HS-5 (cell line): ENCODE measurements at regions not wholly inside any gene's neighbourhood (a gene's known extent, or its start where the extent isn't known, plus 50 kb on each side); places are given as distances from the start of the nearest gene placed in this dataset.

ENCODE experiments used
- DNase-seq: peaks from one replicate; pipeline ENCODE4 v3.0.0-alpha.2; 2012; ENCODE audit warnings: low read depth

DNA sequence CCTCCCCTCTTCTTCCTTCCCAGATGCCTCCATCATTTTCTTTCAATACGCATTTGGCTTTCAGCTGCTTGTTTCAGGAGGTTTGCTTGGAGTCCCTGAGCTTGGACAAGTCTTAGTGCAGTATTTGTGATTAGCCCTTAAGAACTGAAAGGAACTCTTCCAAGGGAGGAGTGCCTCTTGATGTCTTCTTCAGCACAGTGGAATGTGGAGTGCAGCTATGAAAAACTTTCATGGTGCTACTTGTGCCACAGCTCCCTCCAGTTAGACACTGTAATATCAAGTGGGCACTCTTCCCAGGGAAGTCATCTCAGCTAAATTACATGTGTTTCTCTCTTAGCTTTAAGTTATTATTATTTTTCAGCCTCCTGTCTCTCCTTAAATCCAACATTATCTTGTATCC, 173.1 kb downstream of the NECTIN3 start:
- no peak for DNase-seq

DNA sequence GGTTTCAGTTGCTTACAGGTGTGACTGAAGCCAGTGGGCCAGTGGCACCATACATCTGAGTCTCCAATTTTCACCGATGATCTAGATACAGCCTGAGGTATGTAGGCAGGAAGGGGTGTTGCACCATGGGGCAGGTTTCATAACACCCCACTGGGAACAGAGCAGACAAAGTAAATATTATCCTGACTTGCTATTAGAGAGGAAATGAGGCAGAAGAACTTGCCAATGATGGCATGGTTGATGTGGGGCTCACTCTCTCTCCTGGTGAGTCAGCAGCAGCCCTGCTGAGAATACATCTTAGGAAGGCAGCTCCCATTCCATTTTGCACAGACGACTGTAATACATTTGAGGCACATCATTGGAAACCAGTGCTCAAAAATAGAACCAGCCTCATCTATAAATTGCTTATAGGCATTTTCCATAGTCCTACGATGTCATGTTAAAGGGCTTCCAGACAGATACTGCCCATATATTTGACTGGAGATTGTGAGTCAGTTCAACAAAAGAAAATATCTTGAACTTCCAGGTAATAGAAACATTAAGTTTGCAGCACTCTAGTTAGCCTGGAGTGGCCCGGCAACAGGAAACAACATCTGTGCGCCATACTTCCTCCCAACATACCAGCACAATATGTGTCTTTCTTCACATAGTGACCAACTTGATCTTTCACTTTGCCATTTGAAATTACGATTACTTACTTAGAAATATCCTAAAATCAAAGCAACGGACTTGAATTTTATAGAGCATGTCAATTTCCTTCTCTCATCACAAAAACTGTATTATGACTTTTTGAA, 175.5 kb downstream of the NECTIN3 start:
- DNase-seq, result peak; percentile 65

DNA sequence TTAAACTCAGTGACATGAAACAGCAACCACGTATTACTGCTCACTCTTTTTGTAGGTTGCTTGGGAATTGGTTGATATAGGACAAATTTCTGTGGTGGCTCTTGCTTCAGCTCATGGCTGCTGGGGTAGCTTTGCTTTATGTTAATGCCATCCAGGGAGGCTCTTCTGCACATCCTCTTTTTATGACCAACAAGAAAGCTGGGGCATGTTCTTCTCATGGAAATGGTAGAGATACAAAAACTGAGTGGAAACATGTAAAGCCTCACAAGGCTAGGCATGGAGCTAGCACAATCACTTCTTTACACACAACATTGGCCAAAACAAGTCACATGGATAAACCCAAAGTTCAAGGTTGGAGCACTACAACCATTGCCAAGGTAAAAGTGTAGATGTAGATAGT, 176.8 kb downstream of the NECTIN3 start:
- no peak for DNase-seq

DNA sequence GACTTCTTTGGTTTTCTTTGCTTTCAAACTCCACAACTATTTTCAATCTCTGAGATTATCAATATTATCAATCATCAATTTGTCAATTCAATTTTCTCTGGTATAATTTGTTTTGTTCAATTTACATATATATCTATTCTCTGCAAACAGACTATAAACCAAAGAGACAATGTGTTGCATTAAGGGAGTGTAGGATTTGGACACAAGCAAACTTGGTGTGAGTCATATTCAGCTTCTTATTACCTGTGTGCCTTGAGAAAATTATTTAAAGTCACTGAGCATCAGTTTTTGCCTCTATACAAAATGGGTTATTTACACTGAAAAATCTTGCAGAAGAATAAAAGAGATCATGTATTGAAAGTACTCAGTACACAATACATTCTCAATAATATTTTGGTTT, 177.8 kb downstream of the NECTIN3 start:
- no peak for DNase-seq

DNA sequence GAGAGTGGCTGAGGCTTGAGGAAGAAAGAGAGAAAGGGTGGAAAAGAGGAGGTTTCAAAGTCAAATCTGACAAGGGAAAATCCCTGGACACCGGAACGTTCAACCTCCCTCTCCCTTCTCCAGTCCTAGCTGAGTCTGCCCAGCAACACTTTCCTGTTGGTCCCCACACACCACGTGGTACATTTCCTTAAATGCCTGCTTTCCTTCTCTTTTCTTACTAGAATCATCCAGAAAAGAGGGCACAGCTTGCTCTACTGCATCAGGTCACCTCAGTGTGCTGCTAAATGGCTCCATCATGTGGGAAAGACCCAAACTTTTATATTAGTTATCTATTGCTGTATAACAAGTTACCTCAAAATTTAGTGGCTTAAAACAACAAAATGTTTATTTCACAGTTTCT, 181.2 kb downstream of the NECTIN3 start:
- no peak for DNase-seq

DNA sequence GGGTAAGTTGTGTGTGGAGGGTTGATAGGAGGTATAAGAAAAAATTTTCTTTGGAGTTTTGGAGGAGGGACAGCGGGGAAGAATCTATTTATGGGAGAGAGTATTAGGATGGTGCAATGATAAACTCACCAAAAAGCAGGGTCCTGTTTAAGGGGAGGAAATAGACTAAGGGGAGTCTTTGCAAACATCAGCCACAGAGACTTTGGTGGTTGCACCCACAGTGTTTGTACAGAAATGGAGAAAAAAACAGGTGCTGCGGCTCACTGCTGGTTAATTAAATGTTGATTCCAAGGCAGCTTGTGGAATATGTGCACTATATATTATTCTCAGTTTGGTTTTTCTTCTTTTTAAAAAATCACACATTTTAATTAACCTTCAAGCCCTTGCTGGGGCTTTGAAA, 182.1 kb downstream of the NECTIN3 start:
- DNase-seq, result no peak

DNA sequence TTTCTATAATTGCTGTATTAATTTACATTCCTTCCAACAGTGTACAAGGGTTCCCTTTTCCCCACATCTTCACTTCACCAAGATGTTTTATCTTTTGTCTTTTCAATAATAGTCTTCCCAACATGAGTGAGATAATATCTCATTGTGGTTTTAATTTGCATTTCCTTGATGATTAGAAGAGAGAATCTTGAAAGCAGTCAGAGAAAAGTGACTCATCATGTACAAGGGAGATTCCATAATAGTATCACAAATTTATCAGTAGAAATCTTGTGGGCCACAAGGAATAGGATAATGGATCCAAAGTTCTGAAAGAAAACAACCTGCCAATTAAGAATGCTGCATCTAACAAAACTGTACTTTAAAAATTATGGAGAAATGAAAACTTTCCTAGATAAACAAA, 189.3 kb downstream of the NECTIN3 start:
- no peak for DNase-seq

DNA sequence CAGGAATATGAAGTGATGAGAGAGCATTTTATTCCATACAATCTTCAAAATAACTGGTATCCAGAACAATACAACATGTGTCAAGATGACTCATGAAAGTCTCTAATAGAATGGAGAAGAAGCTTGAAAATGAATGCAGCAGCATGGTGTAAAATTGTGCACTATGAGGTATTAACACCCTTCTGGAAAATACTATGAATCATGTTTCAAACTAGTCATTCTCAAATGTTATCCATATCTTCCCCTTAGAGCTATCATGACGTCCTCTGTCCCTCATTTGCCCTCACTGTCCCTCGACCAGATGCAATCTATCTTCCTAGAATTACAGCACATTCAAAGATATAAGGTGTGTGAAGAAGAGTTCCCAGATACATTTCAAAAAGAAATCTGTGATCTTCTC, 198.2 kb downstream of the NECTIN3 start:
- DNase-seq, result no peak

DNA sequence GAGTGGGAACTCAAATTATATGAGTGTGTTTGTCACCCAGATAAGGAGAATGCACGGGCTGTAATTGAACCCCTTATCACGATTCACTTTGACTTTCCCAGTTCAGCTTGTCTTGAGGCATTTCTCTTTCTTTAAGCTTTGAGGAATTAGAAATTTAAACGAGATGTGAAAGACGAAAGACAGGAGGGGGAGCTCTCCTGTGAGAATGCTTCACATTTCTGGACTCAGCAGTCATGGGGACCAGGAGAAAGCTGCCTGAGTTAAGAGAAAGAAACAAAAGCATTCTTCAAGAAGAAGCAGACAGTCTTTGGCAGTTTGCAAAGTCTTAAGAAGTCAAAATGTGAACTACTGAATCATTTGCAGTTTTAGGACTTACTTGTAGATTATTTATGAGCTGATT, 205.6 kb downstream of the NECTIN3 start:
- no peak for DNase-seq

DNA sequence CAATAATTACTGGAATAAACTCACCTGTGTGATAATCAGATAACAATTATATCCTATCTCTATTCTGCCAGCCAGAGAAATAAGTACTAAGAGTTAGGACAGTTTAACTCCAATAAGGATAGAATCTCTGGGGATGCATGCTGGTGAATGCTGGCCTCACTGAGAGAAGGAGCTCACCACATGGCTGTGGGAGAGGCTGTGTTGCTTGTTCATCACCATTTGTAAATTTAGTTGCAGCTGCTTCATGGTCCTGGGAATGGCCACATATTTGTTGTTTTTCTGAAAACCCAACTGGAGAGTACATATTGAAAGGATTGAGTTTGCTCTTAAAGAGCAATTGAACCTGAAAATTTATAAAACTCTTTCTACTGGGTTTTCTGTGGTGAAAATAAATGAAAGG, 207.3 kb downstream of the NECTIN3 start:
- DNase-seq, result no peak

DNA sequence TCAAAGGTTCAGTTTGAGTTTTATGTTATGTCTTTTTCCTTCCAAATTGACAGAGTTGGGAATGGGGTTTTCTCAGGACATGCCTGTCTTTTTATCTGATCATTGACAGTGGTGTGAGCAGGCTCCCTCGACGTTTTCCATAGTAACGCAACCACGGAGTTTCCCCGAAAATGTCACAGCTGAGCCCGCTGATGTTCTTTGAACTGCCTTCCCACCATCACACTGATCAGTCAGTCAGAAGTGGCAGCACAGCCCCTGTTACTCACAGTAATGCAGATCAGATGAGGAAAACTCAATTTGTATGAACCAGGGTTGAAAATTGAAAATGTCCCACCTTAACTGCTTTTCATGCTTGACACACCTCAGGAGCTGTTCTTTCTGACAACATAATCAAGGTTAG, 210.4 kb downstream of the NECTIN3 start:
- DNase-seq, result no peak

DNA sequence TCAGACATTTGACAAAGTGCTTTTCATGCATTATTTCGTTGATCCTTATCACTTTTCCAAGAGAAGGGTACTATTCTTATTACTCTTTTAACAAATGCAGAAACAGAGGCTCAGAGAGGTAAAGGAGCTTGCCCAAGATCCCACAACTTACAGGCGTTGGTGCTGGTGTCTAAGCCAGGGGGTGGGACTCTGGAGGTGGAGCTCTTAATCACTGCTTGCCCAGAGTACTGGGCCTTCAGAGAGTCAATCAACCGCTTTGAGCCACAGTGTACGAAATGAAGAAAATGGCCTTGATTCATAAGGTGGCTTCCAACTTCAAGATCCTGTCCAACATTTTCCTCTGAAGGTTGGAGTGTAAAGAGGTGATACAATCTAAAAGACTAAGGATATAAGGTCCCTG, 211.5 kb downstream of the NECTIN3 start:
- DNase-seq, result no peak

DNA sequence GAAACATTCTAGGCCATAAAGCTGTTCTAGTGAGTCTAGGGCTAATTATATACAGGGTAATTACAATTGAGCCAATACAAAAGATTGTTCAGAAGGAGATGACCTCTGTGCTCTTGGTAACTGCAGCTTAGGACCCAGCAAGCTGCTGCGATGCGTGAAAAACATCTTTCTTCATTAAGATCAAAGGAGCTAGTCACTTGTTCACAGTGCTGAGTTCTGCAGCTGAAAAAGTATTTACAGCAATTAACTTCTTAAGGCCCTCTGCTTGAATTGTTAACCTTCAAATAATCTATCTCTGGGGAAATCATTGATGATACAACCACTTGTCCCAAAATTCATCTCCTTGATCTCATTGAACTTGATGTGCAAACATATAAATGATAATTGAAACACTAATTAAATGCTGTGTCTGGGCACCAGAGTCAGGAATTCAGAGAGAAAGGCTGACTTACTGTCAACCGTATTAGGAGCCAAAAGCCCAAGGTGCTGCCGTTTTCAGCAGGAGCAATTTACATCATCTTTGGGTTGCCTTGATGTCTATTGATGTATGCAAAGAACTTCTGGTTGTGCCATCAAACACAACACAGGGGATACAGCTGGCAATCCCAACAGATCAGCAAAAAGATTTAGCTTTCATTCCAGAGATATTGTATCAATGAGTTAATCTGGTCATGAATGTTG, 213.0 kb downstream of the NECTIN3 start:
- no peak for DNase-seq

DNA sequence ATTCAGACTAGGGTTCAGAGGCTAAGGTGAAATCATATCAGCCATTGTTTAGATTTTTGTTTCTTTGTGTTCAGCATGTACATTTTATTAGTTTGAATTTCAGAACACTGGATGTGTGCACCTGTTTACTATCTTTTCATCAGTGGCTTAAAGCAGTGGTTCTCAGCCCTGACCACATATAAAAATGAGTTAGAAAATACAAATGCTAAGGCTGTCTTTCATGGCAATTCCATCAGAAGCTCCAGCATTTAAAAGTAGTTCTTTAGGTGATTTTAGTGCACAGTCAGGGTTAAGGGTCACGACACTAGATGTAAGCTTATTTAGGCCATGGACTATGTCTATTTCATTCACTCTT, 213.5 kb downstream of the NECTIN3 start:
- DNase-seq, result no peak

DNA sequence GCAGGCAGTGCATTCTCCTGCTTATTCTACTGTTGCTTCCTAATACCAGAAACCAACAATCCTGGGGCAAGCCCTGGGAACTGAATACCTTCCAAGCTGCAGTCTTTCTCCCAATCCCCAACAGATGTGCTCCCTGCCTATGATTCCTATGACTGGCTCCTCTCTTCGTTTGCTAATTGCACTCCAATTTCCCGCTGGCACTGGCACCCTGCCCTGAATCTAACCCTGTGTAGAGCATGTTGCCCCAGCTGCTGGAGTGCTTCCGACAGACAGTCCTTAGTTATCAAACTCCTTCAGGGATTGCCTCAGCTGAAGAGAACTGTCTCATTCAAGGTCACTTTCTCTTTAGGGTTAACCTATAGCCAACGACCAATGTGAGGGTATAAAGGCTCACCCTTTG, 214.1 kb downstream of the NECTIN3 start:
- no peak for DNase-seq

DNA sequence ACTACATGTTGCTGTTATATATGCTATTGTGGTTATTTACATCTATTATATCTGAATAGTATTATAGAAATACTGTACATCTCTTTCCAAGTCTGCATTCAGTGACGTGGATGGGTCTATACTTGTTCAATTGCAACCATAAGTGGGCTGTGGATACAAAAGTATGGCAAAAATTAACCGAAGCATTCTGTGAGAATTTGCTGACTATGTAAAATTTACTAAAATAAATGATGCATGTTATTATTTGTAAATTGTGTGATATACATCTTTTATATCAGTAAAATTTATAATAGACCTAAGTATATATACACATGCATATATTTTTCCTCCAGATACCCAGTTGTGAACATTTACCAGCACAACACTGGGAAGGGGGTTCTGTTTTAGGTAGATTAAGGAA, 215.1 kb downstream of the NECTIN3 start:
- no peak for DNase-seq

DNA sequence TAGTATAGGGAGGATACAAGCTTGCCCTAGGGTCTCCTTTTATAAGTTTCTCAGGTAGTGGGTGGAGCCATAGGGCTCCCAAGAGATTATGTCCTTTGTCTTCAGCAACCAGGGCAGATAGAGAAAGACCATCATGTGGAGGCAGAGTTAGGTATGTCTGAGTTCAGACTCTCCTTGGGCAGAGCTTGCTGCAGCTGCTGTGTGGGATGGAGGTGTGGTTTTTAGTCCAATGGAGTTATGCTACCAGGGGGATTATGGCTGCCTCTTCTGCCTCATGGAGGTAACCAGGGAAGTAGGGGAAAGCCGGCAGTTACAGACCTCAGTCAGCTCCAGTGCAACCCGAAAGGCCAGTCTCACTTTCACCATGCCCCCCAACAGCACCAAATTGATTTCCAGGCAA, 220.5 kb downstream of the NECTIN3 start:
- DNase-seq, result no peak

DNA sequence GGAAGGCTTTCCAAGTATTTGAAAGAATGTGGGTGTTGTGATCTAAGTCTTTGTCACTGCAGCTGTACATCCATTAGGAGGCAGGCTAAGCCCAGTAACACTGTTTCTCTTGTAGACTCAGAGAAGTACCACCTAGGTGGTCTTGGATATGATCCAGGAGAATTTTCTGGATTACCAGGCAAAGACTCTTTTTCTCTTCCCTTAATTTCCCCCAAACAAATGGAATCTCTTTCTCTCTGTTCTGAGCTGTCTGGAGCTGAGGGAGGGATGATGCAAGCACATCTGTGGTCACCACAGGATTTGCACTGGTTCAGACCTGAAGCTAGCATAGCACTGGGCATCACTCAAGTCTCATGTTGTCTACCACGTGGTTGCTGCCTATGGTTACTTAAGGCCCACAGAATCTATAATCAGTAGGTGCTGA, 227.6 kb downstream of the NECTIN3 start:
- no peak for DNase-seq

DNA sequence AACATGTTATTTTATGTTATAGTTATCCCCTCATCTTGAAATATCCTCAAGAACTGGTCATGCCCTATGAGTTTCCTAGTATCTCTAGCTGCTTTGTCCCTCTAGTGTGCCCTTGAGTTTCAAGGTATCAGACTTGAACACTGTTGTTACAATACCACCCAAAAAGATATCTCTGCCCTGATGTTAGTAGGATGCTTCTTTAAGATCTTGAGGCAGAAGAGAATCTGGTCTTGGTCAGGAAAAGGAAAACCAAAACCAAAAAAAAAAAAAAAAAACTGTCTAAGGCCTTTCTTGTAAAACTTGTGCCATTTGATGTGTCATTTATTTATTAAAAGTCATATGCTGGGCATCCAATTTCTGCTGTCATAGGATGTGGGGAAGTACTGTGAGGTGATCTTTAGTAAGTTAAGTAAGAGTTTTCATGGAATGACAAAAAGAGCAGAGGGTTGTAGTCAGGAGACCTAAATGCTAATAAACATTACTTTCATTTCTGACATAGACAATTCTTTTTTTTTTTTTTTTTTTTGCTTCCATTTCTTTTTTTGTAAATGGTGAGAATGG, 229.7 kb downstream of the NECTIN3 start:
- DNase-seq, result no peak

DNA sequence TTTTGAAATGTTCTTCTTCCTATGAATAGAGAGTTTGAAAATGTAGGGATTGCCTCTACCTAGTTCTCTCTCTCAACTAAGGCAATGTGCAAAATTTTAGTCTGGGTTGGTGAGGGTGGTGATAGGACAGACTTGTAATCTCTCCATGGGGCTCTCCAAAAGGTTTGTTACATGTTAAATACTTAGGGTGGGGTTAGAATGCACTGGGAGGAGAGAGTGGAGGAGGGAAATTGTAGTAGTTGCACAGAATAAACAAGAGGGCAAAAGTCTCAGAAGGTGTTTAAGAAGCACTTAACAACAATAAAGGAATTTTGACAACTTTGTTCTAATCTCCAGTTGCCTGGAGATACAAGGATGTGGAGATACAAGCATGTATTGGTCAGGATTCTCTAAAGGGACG, 230.4 kb downstream of the NECTIN3 start:
- DNase-seq, result no peak

DNA sequence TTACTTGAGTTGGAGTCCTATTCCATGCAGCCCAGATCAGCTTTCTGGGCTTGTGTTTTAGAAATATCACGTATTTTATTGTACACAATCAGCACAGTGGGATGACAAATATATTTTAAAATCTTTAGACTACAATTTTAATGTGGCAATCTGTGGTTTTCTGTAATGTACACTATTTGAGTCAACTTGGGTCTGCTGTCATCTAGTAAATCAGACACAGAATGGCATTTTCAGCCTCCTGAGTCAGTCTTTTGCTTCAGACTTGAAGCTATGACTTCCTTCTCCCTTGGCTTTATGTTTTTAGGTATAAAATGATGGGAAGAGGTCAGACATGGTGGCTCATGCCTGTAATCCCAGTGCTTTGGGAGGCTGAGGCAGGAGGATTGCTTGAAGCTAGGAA, 232.1 kb downstream of the NECTIN3 start:
- peak; percentile 58 for DNase-seq

DNA sequence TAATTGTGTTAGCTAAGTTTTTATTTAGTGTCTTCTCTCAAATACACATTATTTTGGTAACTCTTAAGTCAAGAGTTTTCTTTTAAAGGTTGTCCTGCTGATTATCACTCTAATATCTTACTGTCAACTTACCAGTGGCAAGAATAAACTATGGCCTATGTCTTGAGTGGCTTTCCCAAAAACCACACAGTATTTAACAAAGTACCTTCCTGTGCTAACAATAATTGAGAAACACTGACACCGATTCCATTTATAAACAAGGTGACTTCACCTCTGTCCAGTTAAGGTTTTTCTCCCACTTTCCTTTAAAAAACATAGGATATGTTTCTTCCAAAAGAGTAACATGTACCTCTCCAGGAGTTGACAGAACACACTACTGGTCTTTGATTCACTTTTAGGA, 234.3 kb upstream of the CD96 start:
- DNase-seq, result no peak

DNA sequence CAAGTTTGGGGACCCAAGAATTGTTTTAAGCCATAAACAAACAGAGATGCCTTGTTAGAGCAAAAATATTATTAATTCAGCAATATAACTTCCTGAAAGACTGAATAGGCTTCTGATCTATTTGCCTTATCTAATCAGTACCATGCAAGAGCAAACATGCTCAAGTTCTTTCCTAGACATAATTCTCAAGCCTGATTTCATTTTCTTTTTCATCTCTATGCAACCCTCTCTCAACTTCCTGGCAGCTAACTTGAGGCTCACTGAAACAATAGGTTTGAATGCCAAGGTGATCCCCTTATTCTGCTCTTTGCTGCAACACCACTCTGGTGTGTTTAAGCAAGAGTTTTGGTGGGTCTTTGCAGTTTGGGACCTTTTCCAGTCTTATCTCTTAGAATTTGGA, 230.9 kb upstream of the CD96 start:
- no peak for DNase-seq
